ENCODE measurements at regions not wholly inside any gene's neighbourhood (a gene's known extent, or its start where the extent isn't known, plus 50 kb on each side); places are given as distances from the start of the nearest gene placed in this dataset.

GRCh38 chr15:39456159-39456558 is 124.7 kb upstream of the THBS1 start (continued):
- no peak; the same call in 1 of the 2 replicates for TF ChIP-seq CEBPG (CRISPR knock-in tag; IDR thresholded peaks at IDR 0.05)
- TF ChIP-seq ZNF441 (CRISPR knock-in tag; IDR thresholded peaks at IDR 0.05; ENCODE audit: borderline replicate concordance) = no peak
- TF ChIP-seq ZNF7 (CRISPR knock-in tag; IDR thresholded peaks at IDR 0.05) = peak; percentile 93
- TF ChIP-seq NCOA5 (CRISPR knock-in tag; IDR thresholded peaks at IDR 0.05) = no peak
- no peak for TF ChIP-seq NPAS2 (CRISPR knock-in tag; IDR thresholded peaks at IDR 0.05; ENCODE audit: borderline replicate concordance)
- no peak for TF ChIP-seq FIP1L1 (IDR thresholded peaks at IDR 0.05; ENCODE audit: borderline replicate concordance, insufficient read depth, low read depth, low read length)
- no peak for TF ChIP-seq ZNF337 (CRISPR knock-in tag; IDR thresholded peaks at IDR 0.05; ENCODE audit: borderline replicate concordance, low read depth)
- peak in 1 of 2 experiments; percentile 38; a peak in 1 of 4 replicates for TF ChIP-seq ATF4 (CRISPR knock-in tag; IDR thresholded peaks at IDR 0.05)
- TF ChIP-seq CREM (IDR thresholded peaks at IDR 0.05) = no peak
- no peak for TF ChIP-seq CREM (CRISPR knock-in tag; IDR thresholded peaks at IDR 0.05)
- no peak for TF ChIP-seq RFX1 (IDR thresholded peaks at IDR 0.05)
- peak; percentile 62; the same call in 1 of the 2 replicates for TF ChIP-seq CEBPB (IDR thresholded peaks at IDR 0.05; ENCODE audit: borderline replicate concordance, low read depth, low read length)
- TF ChIP-seq CHD4 (IDR thresholded peaks at IDR 0.05; ENCODE audit: borderline replicate concordance, low read length) = 0 out of 2 replicates have a peak, but pooled peaks have one; percentile 3
- TF ChIP-seq NR2C2 (CRISPR knock-in tag; IDR thresholded peaks at IDR 0.05; ENCODE audit: borderline replicate concordance) = 0 out of 2 replicates have a peak, but pooled peaks have one; percentile 7
- TF ChIP-seq ZNF343 (CRISPR knock-in tag; IDR thresholded peaks at IDR 0.05) = no peak
- TF ChIP-seq ZNF577 (CRISPR knock-in tag; IDR thresholded peaks at IDR 0.05; ENCODE audit: borderline replicate concordance, low read depth) = no peak
- TF ChIP-seq SMARCC2 (IDR thresholded peaks at IDR 0.05) = no peak
- TF ChIP-seq ZNF615 (CRISPR knock-in tag; IDR thresholded peaks at IDR 0.05; ENCODE audit: borderline replicate concordance) = no peak
- TF ChIP-seq RERE (CRISPR knock-in tag; IDR thresholded peaks at IDR 0.05; ENCODE audit: low read depth) = no peak
- TF ChIP-seq GTF2F1 (IDR thresholded peaks at IDR 0.05; ENCODE audit: low read length) = no peak
- TF ChIP-seq ZNF660 (CRISPR knock-in tag; IDR thresholded peaks at IDR 0.05; ENCODE audit: borderline replicate concordance, low read depth) = no peak
- TF ChIP-seq ZNF225 (CRISPR knock-in tag; IDR thresholded peaks at IDR 0.05) = no peak
- TF ChIP-seq ZSCAN30 (CRISPR knock-in tag; IDR thresholded peaks at IDR 0.05) = no peak
- no peak for TF ChIP-seq NCOA1 (CRISPR knock-in tag; IDR thresholded peaks at IDR 0.05)
- TF ChIP-seq ZNF503 (CRISPR knock-in tag; IDR thresholded peaks at IDR 0.05) = no peak
- TF ChIP-seq POLR2G (IDR thresholded peaks at IDR 0.05; ENCODE audit: low read depth, low read length) = no peak
